Naive B cell (primary cell): ENCODE measurements at regions not wholly inside any gene's neighbourhood (a gene's known extent, or its start where the extent isn't known, plus 50 kb on each side); places are given as distances from the start of the nearest gene placed in this dataset.

Experiments
- ATAC-seq, 2 donors: fragments of 150-1000 bp; cut with Tn5 transposase; 2 replicates each; pipeline ENCODE4 v1.10.0; 2021; ENCODE audit warnings: low read depth in 2 of 2, mild to moderate bottlenecking in 2 of 2, moderate library complexity in 2 of 2
- DNase-seq: peaks from one replicate; pipeline ENCODE4 v3.0.0; 2022
- H3K27ac Mint-ChIP-seq, 6 donors: one replicate each; pipeline ENCODE4 v1.8.0; 2020 to 2022; ENCODE audit warnings: mild to moderate bottlenecking in 6 of 6, mixed read lengths in 6 of 6, moderate library complexity in 5 of 6, inconsistent platforms in 2 of 6
- H3K27me3 Mint-ChIP-seq, 3 donors: one replicate each; pipeline ENCODE4 v1.8.0; 2021 to 2022; ENCODE audit warnings: mixed read lengths in 3 of 3, mild to moderate bottlenecking in 1 of 3
- H3K36me3 Mint-ChIP-seq, 2 donors: one replicate each; pipeline ENCODE4 v1.8.0; 2020 to 2022; ENCODE audit warnings: mixed read lengths in 2 of 2, inconsistent platforms in 1 of 2, mild to moderate bottlenecking in 1 of 2
- H3K4me1 Mint-ChIP-seq, 3 donors: one replicate each; pipeline ENCODE4 v1.8.0; 2020 to 2022; ENCODE audit warnings: mixed read lengths in 3 of 3, inconsistent platforms in 1 of 3, mild to moderate bottlenecking in 1 of 3, moderate library complexity in 1 of 3
- H3K4me3 Mint-ChIP-seq, 8 donors: one replicate each; pipeline ENCODE4 v1.8.0; 2020 to 2022; ENCODE audit warnings: mild to moderate bottlenecking in 8 of 8, mixed read lengths in 8 of 8, moderate library complexity in 8 of 8, inconsistent platforms in 2 of 8
- H3K9me3 Mint-ChIP-seq, 7 donors: one replicate each; pipeline ENCODE4 v1.8.0; 2020 to 2022; ENCODE audit warnings: mixed read lengths in 7 of 7, mild to moderate bottlenecking in 5 of 7, inconsistent platforms in 2 of 7, moderate library complexity in 1 of 7

DNA sequence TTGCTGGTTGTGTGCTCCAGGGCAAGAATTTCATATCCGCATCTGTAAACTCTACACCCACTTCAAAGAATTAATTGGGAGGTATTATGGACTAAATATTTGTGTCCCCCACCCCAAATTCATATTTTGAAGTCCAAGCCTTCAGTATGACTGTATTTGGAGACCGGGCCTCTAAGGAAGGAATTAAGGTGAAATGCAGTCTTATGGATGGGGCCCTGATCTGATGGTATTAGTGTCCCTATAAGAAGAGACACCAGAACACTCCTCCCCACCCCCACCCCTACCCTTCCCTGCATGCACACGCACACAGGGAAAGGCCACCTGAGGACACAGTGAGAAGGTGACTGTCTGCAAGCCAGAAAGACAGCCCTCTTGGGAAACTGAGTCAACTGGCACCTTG, 332.4 kb downstream of the RPS6KC1 start:
- Mint-ChIP-seq H3K4me3 (no peak overlapping the region), H3K36me3 (no peaks in the 10 kb centered on the region), H3K9me3 (peaks cover 0 to 14% (median 7%) of the 10 kb centered on the region in 7 donors), H3K27me3 (peaks cover 0 to 8% (median 0%) of the 10 kb centered on the region in 3 donors), H3K4me1 (no peaks in the 10 kb centered on the region), H3K27ac (no peak overlapping the region)
- no peak for ATAC-seq
- no peak for DNase-seq

DNA sequence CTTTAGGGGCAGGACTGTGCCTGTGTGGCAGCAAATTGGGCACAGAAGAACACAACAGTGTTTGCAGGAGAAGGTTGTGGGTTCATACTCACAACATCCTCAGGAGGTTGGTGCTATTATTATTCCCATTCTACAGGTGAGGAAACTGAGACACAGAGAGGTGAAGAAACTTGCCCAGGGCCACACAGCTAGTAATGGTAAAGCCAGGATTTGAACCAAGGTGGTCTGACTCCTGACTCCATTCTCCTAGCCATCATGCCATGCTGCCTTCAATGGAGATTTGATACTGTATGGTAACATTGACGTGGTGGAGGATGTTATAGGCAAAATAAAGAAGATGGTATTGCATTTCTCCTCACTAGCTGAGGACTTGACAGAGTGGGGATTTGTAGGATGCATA, 334.2 kb downstream of the RPS6KC1 start:
- ATAC-seq (no peak), DNase-seq (no peak)
- H3K4me1 Mint-ChIP-seq: no peaks in the 10 kb centered on the region
- peaks cover 0 to 13% (median 5%) of the 10 kb centered on the region in 7 donors for H3K9me3 Mint-ChIP-seq
- H3K4me3 Mint-ChIP-seq: no peak overlapping the region
- no peaks in the 10 kb centered on the region for H3K27me3 Mint-ChIP-seq
- no peak overlapping the region for H3K27ac Mint-ChIP-seq
- no peaks in the 10 kb centered on the region for H3K36me3 Mint-ChIP-seq

DNA sequence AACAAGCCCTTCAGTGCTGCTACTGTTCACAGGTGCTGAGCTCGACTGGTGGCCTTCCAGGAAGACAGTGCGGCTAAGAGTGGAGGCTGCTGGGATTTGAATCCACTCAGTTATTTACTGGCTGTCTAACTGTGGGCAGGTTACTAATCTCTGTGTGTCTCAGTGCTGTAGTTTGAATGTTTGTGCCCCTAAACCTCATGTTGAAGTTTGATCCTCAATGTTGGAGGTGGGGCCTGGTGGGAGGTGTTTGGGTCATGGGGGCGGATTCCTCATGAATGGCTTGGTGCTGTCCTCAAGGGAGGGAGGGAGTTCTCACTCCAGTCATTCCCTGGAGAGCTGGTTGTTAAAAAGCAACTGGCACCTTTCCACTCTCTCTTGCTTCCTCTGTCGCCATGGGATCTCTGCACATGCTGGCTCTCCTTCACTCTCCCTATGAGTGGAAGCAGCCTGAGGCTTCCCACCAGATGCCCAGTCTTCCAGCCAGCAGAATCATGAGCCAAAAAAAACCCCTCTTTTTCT, 334.8 kb downstream of the RPS6KC1 start:
- H3K36me3 Mint-ChIP-seq: no peaks in the 10 kb centered on the region
- H3K4me1 Mint-ChIP-seq: no peaks in the 10 kb centered on the region
- H3K4me3 Mint-ChIP-seq: no peak overlapping the region
- H3K9me3 Mint-ChIP-seq: peaks cover 0 to 13% (median 5%) of the 10 kb centered on the region in 7 donors
- DNase-seq: no peak
- no peaks in the 10 kb centered on the region for H3K27me3 Mint-ChIP-seq
- ATAC-seq: no peak
- no peak overlapping the region for H3K27ac Mint-ChIP-seq

DNA sequence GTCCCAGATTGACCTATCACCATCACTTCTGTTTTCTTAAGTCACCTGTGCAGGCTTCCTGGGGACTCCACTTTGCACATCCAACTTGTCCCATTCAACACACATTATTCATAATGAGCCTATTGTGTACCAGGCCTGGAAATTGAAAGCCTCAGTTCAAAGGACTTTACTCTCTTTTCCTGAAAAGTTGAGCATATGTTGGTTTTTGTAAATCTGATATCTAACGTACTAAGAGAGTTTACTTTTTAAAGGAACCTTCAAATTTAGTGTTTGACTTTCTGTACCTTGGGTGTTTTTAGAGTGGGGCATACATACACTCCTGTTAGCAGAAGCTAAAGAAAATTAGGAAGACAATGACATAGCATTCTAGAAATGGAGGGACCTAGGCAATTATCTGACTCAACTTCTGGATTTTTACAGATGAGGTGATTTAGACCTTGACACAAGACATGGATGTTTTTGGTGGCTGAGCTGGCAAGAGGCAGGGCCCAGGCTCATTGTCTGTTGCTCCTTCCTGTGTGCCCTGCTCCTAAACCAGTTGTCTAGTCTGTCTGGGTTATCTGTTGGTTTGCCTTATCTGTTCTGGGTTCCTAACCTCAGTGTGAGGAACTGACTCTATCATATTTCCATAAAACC, 336.5 kb downstream of the RPS6KC1 start:
- H3K27ac Mint-ChIP-seq: no peak overlapping the region
- DNase-seq (no peak), ATAC-seq (no peak)
- H3K4me3 Mint-ChIP-seq: no peak overlapping the region
- no peaks in the 10 kb centered on the region for H3K27me3 Mint-ChIP-seq
- H3K36me3 Mint-ChIP-seq: no peaks in the 10 kb centered on the region
- peaks cover 0 to 7% (median 5%) of the 10 kb centered on the region in 7 donors for H3K9me3 Mint-ChIP-seq
- H3K4me1 Mint-ChIP-seq: no peaks in the 10 kb centered on the region

- no peak overlapping the region for H3K27ac Mint-ChIP-seq
These were observed 337.2 kb downstream of the RPS6KC1 start for GRCh38 chr1:213388199-213388598.

GRCh38 chr1:213389061-213389581, 338.1 kb downstream of the RPS6KC1 start:
- H3K4me3 Mint-ChIP-seq: no peak overlapping the region
- no peak for DNase-seq
- H3K36me3 Mint-ChIP-seq: no peaks in the 10 kb centered on the region
- peaks cover 0 to 5% (median 0%) of the 10 kb centered on the region in 3 donors for H3K27me3 Mint-ChIP-seq
- no peak overlapping the region for H3K27ac Mint-ChIP-seq
- peaks cover 0 to 2% (median 0%) of the 10 kb centered on the region in 3 donors for H3K4me1 Mint-ChIP-seq
- peaks cover 0 to 6% (median 2%) of the 10 kb centered on the region in 7 donors for H3K9me3 Mint-ChIP-seq
- ATAC-seq: no peak

More at GRCh38 chr1:213388199-213388598, 337.2 kb downstream of the RPS6KC1 start:
- DNase-seq (no peak), ATAC-seq (no peak)
- Mint-ChIP-seq H3K9me3 (peaks cover 0 to 7% (median 2%) of the 10 kb centered on the region in 7 donors), H3K4me1 (no peaks in the 10 kb centered on the region), H3K4me3 (no peak overlapping the region), H3K36me3 (no peaks in the 10 kb centered on the region), H3K27me3 (peaks cover 0 to under 1% (median 0%) of the 10 kb centered on the region in 3 donors)

GRCh38 chr1:213391445-213391844, 340.4 kb downstream of the RPS6KC1 start:
- Mint-ChIP-seq H3K36me3 (no peaks in the 10 kb centered on the region), H3K27me3 (peaks cover 0 to 5% (median 0%) of the 10 kb centered on the region in 3 donors), H3K4me1 (peaks cover 0 to 2% (median 0%) of the 10 kb centered on the region in 3 donors), H3K9me3 (peaks cover 0 to 4% (median 2%) of the 10 kb centered on the region in 7 donors), H3K27ac (no peak overlapping the region), H3K4me3 (no peak overlapping the region)
- DNase-seq (no peak), ATAC-seq (no peak)

DNA sequence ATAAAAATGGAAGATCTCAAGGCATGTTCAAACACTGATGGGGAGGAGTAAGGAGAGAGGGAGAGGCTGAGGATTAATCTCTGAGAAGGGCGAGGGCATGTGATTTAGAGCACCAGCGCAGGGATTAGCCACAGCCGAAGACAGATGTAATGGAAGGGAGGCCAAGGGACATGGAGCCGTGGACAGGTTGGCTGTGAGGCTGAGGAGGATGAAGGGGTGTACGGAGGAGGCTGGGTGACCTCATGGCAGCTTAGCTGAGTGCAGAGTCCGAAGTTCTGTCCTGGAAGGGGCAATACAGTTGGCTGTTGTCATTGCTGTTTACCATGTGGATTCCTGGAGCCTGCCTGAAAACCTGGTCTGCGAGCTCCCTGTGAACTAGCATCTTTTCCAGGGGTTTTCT, 342.8 kb downstream of the RPS6KC1 start:
- Mint-ChIP-seq H3K27ac (peak overlapping the region in 1 of 6 donors; percentile 17), H3K36me3 (no peaks in the 10 kb centered on the region), H3K4me1 (peaks cover 0 to 2% (median 0%) of the 10 kb centered on the region in 3 donors), H3K4me3 (no peak overlapping the region), H3K27me3 (peaks cover 0 to 5% (median 0%) of the 10 kb centered on the region in 3 donors), H3K9me3 (peaks cover 0 to 13% (median 2%) of the 10 kb centered on the region in 7 donors)
- ATAC-seq: no peak
- no peak for DNase-seq

DNA sequence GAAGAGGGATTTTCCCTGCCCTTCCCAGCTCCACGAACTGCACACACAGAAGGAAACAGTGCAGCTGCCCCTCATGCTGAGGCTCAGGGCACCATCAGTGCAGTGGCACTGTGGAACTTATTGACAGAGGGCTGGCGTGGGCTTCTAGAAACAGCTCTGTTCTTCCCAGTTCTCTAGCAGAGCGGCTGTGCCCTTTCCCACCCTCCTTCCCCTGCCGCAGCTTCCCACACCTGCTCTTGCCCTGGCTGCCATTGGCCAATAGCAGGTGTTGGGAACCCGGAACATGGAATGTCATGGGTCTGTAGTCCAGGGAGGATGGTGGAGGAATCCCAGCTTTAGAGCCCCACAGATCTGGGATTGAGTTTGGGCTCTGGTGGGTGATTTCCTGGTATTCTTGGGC, 343.8 kb downstream of the RPS6KC1 start:
- no peak for ATAC-seq
- H3K27me3 Mint-ChIP-seq: peaks cover 0 to 5% (median 0%) of the 10 kb centered on the region in 3 donors
- H3K36me3 Mint-ChIP-seq: no peaks in the 10 kb centered on the region
- H3K27ac Mint-ChIP-seq: no peak overlapping the region
- DNase-seq: no peak
- peaks cover 0 to 2% (median 0%) of the 10 kb centered on the region in 3 donors for H3K4me1 Mint-ChIP-seq
- H3K4me3 Mint-ChIP-seq: no peak overlapping the region
- peaks cover 0 to 13% (median 2%) of the 10 kb centered on the region in 7 donors for H3K9me3 Mint-ChIP-seq

DNA sequence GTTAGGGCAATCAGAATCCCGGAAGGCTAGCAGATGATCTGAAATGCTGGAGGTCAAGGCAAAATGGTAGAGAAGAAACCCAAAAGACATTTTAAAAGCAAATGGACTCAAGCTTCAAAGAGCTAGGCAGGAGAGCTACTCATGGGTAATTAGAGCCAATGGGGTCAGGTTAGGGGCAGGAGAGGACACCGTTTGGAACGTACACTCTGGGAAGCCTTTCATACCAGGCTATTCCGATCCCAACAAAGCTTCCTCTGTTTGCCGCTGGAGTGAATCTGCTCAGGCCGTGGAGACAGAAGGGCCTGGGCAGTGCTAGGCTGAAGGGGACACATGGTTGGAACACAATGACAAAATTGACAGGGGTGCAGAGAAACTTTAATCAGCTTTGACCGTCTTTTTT, 346.6 kb downstream of the RPS6KC1 start:
- Mint-ChIP-seq H3K4me3 (no peak overlapping the region), H3K36me3 (no peaks in the 10 kb centered on the region), H3K4me1 (peaks cover 0 to 2% (median 0%) of the 10 kb centered on the region in 3 donors), H3K9me3 (peaks cover 0 to 13% (median 3%) of the 10 kb centered on the region in 7 donors), H3K27me3 (peaks cover 0 to 5% (median 0%) of the 10 kb centered on the region in 3 donors), H3K27ac (no peak overlapping the region)
- ATAC-seq: no peak
- no peak for DNase-seq

DNA sequence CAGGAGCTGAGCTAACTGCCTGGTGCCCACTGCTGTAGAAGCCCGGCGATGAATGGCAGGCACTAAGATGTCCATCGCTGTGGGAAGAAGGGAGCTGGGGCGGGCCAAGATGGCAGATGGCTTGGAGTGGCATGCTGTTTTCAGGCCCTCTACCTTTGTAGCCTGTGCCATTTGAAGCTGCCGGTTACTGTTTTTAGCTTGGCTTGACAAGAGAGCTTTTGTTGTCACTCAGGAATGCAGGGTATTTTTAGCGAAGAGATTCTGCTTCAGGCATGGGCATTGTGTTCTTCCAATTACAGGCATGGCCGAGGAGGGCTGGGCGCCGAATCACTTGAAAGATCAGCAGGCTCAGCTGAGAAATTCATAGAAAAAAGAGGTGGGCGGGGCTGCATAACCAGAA, 348.7 kb downstream of the RPS6KC1 start:
- Mint-ChIP-seq H3K36me3 (no peaks in the 10 kb centered on the region), H3K9me3 (peaks cover 0 to 13% (median 4%) of the 10 kb centered on the region in 7 donors), H3K27me3 (peaks cover 0 to 6% (median 0%) of the 10 kb centered on the region in 3 donors), H3K27ac (no peak overlapping the region), H3K4me3 (no peak overlapping the region), H3K4me1 (no peaks in the 10 kb centered on the region)
- DNase-seq: no peak
- ATAC-seq: no peak

DNA sequence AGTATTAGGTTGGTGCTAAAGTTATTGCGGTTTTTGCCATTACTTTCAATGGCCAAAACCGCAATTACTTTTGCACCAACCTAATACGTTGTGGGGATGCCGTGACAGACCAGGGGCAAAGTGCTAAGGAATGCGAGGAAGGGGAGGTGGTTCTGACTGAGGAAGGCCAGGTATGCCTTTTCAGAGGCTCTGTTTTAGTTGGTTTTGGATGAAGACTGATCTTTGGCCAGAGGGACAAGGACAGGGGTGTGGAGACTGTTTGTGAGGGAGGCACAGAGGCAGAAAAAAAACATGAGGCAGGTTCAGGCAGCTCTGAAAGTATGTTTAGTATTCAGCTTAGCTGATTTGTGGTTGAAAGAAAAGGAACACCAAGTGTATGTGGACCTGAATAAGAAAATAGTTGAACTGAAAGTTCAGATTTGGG, 358.2 kb downstream of the RPS6KC1 start:
- no peak for DNase-seq
- Mint-ChIP-seq H3K9me3 (peaks cover 0 to 14% (median 2%) of the 10 kb centered on the region in 7 donors), H3K27ac (peak overlapping the region in 1 of 6 donors; percentile 48), H3K36me3 (peaks cover 0 to 8% of the 10 kb centered on the region in 2 donors), H3K27me3 (peaks cover 4 to 12% (median 10%) of the 10 kb centered on the region in 3 donors), H3K4me1 (no peaks in the 10 kb centered on the region), H3K4me3 (no peak overlapping the region)
- ATAC-seq: no peak

GRCh38 chr1:213409971-213410370, 358.9 kb downstream of the RPS6KC1 start:
- Mint-ChIP-seq H3K27ac (no peak overlapping the region), H3K36me3 (peaks cover 0 to 8% of the 10 kb centered on the region in 2 donors), H3K27me3 (peaks cover 4 to 12% (median 4%) of the 10 kb centered on the region in 3 donors), H3K4me1 (no peaks in the 10 kb centered on the region), H3K9me3 (peaks cover 0 to 16% (median 2%) of the 10 kb centered on the region in 7 donors), H3K4me3 (no peak overlapping the region)
- DNase-seq (no peak), ATAC-seq (no peak)

GRCh38 chr1:213414346-213414745, 363.3 kb downstream of the RPS6KC1 start:
- Mint-ChIP-seq H3K27ac (no peak overlapping the region), H3K4me3 (peak overlapping the region in 1 of 8 donors; percentile 14), H3K36me3 (peaks cover 0 to 8% of the 10 kb centered on the region in 2 donors), H3K4me1 (no peaks in the 10 kb centered on the region), H3K9me3 (peaks cover 0 to 26% (median 6%) of the 10 kb centered on the region in 7 donors), H3K27me3 (peaks cover 0 to 22% (median 10%) of the 10 kb centered on the region in 3 donors)
- DNase-seq (no peak), ATAC-seq (no peak)
